Caco-2 (cell line): ENCODE measurements at regions not wholly inside any gene's neighbourhood (a gene's known extent, or its start where the extent isn't known, plus 50 kb on each side); places are given as distances from the start of the nearest gene placed in this dataset.

Source experiments
- BruUV-seq: library from RNA; stranded (reverse); fragments of 400-500 nt; replicated peaks from 2 replicates; lab custom pipeline; 2021; lab: Mats Ljungman, UMichigan
- CTCF ChIA-PET: fragments of 300-600 bp; sonication (Branson Sonifier 250); formaldehyde crosslinking; loops from one replicate; lab custom pipeline; 2022; ENCODE audit warnings: antibody characterized with exemption; lab: Charles Lee
- POLR2A ChIA-PET: fragments of 300-600 bp; sonication (Branson Sonifier 250); formaldehyde crosslinking; loops from one replicate; lab custom pipeline; 2022; ENCODE audit warnings: antibody characterized with exemption; lab: Charles Lee
- DNase-seq, 2 experiments: peaks; one replicate each; pipeline versions ENCODE4 v3.0.0 to v3.0.0-alpha.2; 2020 to 2022
- H3K27me3 ChIP-seq: replicated peaks from 2 replicates; pipeline ENCODE4 v1.6.0; 2011; ENCODE audit warnings: low read length; ENCODE audit not compliant: control insufficient read depth, insufficient read depth
- H3K36me3 ChIP-seq: 2 replicates; pipeline ENCODE4 v1.5.1; 2011; ENCODE audit warnings: low read length; ENCODE audit not compliant: control insufficient read depth, insufficient read depth
- H3K4me1 ChIP-seq: fragments of 250-450 bp; sonication (Bioruptor Pico); 2 replicates; pipeline ENCODE4 v1.5.1; 2020; ENCODE audit warnings: mild to moderate bottlenecking
- H3K4me3 ChIP-seq: 2 replicates; pipeline ENCODE4 v1.5.1; 2011; ENCODE audit warnings: low read depth, mild to moderate bottlenecking, control low read depth, low read length
- H3K9me3 ChIP-seq: fragments of 250-450 bp; sonication (Bioruptor Pico); 2 replicates; pipeline ENCODE4 v1.5.1; 2020; ENCODE audit warnings: mild to moderate bottlenecking, moderate library complexity
- H3K27ac Mint-ChIP-seq: one replicate; pipeline ENCODE4 v1.8.0; 2022; ENCODE audit warnings: mixed read lengths; ENCODE audit not compliant: unreplicated experiment
- H3K27me3 Mint-ChIP-seq: one replicate; pipeline ENCODE4 v1.8.0; 2022; ENCODE audit warnings: mixed read lengths; ENCODE audit not compliant: insufficient read depth, unreplicated experiment
- H3K36me3 Mint-ChIP-seq: one replicate; pipeline ENCODE4 v1.8.0; 2022; ENCODE audit warnings: mild to moderate bottlenecking, mixed read lengths; ENCODE audit not compliant: insufficient read depth, unreplicated experiment
- H3K4me1 Mint-ChIP-seq: one replicate; pipeline ENCODE4 v1.8.0; 2022; ENCODE audit warnings: low read depth, mixed read lengths; ENCODE audit not compliant: unreplicated experiment
- H3K4me3 Mint-ChIP-seq: one replicate; pipeline ENCODE4 v1.8.0; 2022; ENCODE audit warnings: mild to moderate bottlenecking, moderate library complexity, mixed read lengths; ENCODE audit not compliant: unreplicated experiment
- H3K9me3 Mint-ChIP-seq: one replicate; pipeline ENCODE4 v1.8.0; 2022; ENCODE audit warnings: mixed read lengths; ENCODE audit not compliant: unreplicated experiment
- CTCF ChIP-seq, 2 experiments: fragments of 200-600 bp in 1 of 2; IDR thresholded peaks; 1 replicate in 1 of 2; 2 replicates in 1 of 2; pipeline versions ENCODE4 v1.5.1 to v1.8.0; 2011 to 2022; ENCODE audit warnings: antibody characterized with exemption in 1 of 2, control low read depth in 1 of 2, inconsistent platforms in 1 of 2, low read depth in 1 of 2, low read length in 1 of 2, mild to moderate bottlenecking in 1 of 2, moderate library complexity in 1 of 2; ENCODE audit not compliant: insufficient read depth in 1 of 2, severe bottlenecking in 1 of 2, unreplicated experiment in 1 of 2
- intact Hi-C: fragments of 100-400 bp; cut with micrococcal nuclease; formaldehyde crosslinking; loops from one replicate; pipeline ENCODE4 v1.10.0; 2022; ENCODE audit not compliant: unreplicated experiment

DNA sequence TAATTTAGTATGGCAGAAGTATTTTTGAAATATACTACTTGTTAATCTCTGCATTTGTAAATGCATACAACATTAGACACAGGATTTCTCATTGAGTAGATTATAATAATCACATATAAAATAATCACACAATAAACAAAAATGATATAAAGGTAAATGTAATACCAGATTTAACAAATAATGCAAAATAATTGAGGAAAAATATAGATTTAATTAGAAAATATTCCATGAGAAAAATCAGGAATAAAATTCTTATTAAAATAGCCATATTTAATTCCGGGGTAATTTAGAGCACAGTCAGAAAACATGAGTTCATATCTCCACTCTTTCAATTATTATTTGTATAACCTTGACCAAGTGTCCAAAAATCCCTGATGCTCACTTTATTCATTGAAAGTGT is 385.9 kb upstream of the SYT4 start:
- Mint-ChIP-seq H3K4me1 (no peaks in the 10 kb centered on the region), H3K9me3 (no peaks in the 10 kb centered on the region), H3K4me3 (no peak overlapping the region), H3K27ac (no peak overlapping the region), H3K36me3 (no peaks in the 10 kb centered on the region), H3K27me3 (peaks cover 5% of the 10 kb centered on the region)
- Histone ChIP-seq H3K9me3 (no peaks in the 10 kb centered on the region), H3K27me3 (no peaks in the 10 kb centered on the region), H3K4me3 (no peak overlapping the region), H3K36me3 (no peaks in the 10 kb centered on the region), H3K4me1 (no peaks in the 10 kb centered on the region)
- ChIA-PET POLR2A (no interaction called here), CTCF (no interaction called here)
- no peak for DNase-seq
- BruUV-seq, result no TSS peak
- TF ChIP-seq CTCF (IDR thresholded peaks at IDR 0.05; ENCODE audit: insufficient read depth in 1 of 2, low read depth in 1 of 2, low read length in 1 of 2, severe bottlenecking in 1 of 2, unreplicated experiment in 1 of 2), result no peak
- intact Hi-C loops, result no loop called here

DNA sequence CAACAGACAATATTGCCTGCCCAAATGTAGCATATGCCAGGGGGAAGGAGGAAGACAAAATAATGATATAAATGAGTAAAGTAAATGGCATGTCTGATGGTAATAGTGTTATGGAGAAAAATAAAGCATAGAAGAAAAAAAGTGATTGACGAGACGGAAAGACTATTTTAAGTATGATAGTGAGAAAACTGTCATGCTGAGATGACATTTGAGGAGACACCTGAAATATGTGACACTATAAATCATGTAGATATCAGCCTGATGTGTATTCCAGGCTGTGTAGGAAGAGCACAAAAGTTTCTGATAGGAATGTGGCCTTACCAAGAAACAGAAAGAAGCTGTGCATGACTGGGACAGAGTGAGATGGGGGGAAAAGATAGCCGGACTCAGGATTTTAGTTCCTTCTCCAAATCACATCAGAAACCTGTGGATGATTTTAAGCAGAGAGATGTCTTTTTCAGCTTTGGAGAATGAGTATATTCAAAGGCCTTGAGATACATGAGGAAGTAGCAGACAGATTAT is 387.3 kb upstream of the SYT4 start:
- DNase-seq, result no peak
- Histone ChIP-seq H3K4me1 (no peaks in the 10 kb centered on the region), H3K4me3 (no peak overlapping the region), H3K9me3 (no peaks in the 10 kb centered on the region), H3K27me3 (no peaks in the 10 kb centered on the region), H3K36me3 (no peaks in the 10 kb centered on the region)
- TF ChIP-seq CTCF (IDR thresholded peaks at IDR 0.05; ENCODE audit: insufficient read depth in 1 of 2, low read depth in 1 of 2, low read length in 1 of 2, severe bottlenecking in 1 of 2, unreplicated experiment in 1 of 2), result no peak
- POLR2A ChIA-PET, result no interaction called here
- no peaks in the 10 kb centered on the region for H3K4me1 Mint-ChIP-seq
- no TSS peak for BruUV-seq
- no peaks in the 10 kb centered on the region for H3K9me3 Mint-ChIP-seq
- CTCF ChIA-PET, result no interaction called here
- H3K4me3 Mint-ChIP-seq, result no peak overlapping the region
- no peak overlapping the region for H3K27ac Mint-ChIP-seq
- intact Hi-C loops, result no loop called here
- no peaks in the 10 kb centered on the region for H3K36me3 Mint-ChIP-seq
- peaks cover 5% of the 10 kb centered on the region for H3K27me3 Mint-ChIP-seq

DNA sequence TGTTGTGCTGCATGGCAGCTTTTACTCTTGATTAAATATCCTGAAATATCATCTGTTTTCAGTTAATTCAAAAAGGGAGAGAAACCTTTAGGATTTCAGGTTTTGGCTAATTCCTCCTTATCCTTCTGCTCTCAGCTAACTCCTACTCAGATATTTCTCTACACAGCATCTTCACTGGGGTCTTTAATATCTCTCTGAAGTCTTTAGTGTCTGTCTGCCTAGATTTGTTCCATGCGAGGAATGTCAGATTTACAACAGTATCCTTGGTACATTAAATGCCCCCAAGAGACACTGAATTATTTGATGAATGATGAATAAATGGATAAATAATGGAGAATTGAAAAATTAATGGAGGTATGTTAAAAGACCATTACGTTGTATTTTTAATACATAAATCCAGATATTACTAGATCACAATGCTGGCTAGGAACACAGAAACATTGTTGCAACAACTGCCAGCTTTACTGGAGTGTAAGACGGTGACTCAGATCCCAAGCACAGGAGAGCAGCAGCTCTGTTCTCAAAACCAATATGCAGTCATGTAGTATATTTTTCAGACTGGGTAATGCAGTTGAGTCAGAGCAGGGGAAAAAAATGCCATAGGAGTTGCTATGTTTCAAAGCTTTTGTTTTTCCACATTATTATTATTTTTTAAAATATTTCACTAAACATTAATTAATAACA is 388.0 kb upstream of the SYT4 start:
- H3K27me3 Mint-ChIP-seq, result peaks cover 5% of the 10 kb centered on the region
- no peak for DNase-seq
- no peaks in the 10 kb centered on the region for H3K27me3 ChIP-seq
- no peaks in the 10 kb centered on the region for H3K4me1 Mint-ChIP-seq
- H3K4me3 ChIP-seq, result no peak overlapping the region
- intact Hi-C loops, result no loop called here
- BruUV-seq, result no TSS peak
- H3K36me3 Mint-ChIP-seq, result no peaks in the 10 kb centered on the region
- POLR2A ChIA-PET, result no interaction called here
- CTCF ChIA-PET, result no interaction called here
- no peaks in the 10 kb centered on the region for H3K9me3 ChIP-seq
- H3K36me3 ChIP-seq, result no peaks in the 10 kb centered on the region
- H3K4me1 ChIP-seq, result no peaks in the 10 kb centered on the region
- no peak for TF ChIP-seq CTCF (IDR thresholded peaks at IDR 0.05; ENCODE audit: insufficient read depth in 1 of 2, low read depth in 1 of 2, low read length in 1 of 2, severe bottlenecking in 1 of 2, unreplicated experiment in 1 of 2)
- H3K27ac Mint-ChIP-seq, result no peak overlapping the region
- H3K4me3 Mint-ChIP-seq, result no peak overlapping the region
- no peaks in the 10 kb centered on the region for H3K9me3 Mint-ChIP-seq
